Common myeloid progenitor, CD34-positive (primary cell): ENCODE measurements at regions not wholly inside any gene's neighbourhood (a gene's known extent, or its start where the extent isn't known, plus 50 kb on each side); places are given as distances from the start of the nearest gene placed in this dataset.

Experiments used
- CTCF ChIA-PET: fragments of 350-600 bp; sonication (Branson Sonifier 250); formaldehyde crosslinking; loops from one replicate; lab custom pipeline; 2021; ENCODE audit warnings: antibody characterized with exemption; lab: Charles Lee
- POLR2A ChIA-PET: fragments of 350-600 bp; sonication (Branson Sonifier 250); formaldehyde crosslinking; loops from one replicate; lab custom pipeline; 2021; ENCODE audit warnings: antibody characterized with exemption; lab: Charles Lee
- DNase-seq, 3 donors: peaks; one replicate each; pipeline versions ENCODE4 v3.0.0 to v3.0.0-alpha.2; 2013
- H3K27ac ChIP-seq, 2 experiments: 1 replicate in 1 of 2; 2 replicates in 1 of 2; pipeline ENCODE4 v1.7.0; 2013; ENCODE audit warnings: inconsistent platforms in 2 of 2, low read length in 2 of 2, mild to moderate bottlenecking in 2 of 2, low read depth in 1 of 2, moderate library complexity in 1 of 2; ENCODE audit not compliant: severe bottlenecking in 2 of 2, insufficient read depth in 1 of 2, poor library complexity in 1 of 2
- H3K27me3 ChIP-seq, 5 experiments: replicated peaks in 2 of 5; 1 replicate in 3 of 5; 2 replicates in 2 of 5; pipeline versions ENCODE4 v1.6.1 to v1.7.0; 2013; ENCODE audit warnings: low read length in 4 of 5, mild to moderate bottlenecking in 2 of 5, moderate library complexity in 2 of 5, inconsistent platforms in 1 of 5; ENCODE audit not compliant: insufficient read depth in 5 of 5, control insufficient read depth in 4 of 5
- H3K36me3 ChIP-seq, 4 experiments: 1 replicate in 2 of 4; 2 replicates in 2 of 4; pipeline versions ENCODE4 v1.6.1 to v1.7.0; 2013; ENCODE audit warnings: low read length in 3 of 4, control low read depth in 1 of 4, mild to moderate bottlenecking in 1 of 4; ENCODE audit not compliant: control insufficient read depth in 4 of 4, insufficient read depth in 4 of 4
- H3K4me1 ChIP-seq, 4 experiments: 1 replicate in 3 of 4; 2 replicates in 1 of 4; pipeline versions ENCODE4 v1.6.1 to v1.7.1; 2013; ENCODE audit warnings: low read length in 3 of 4, mild to moderate bottlenecking in 3 of 4, control low read depth in 1 of 4, inconsistent platforms in 1 of 4, moderate library complexity in 1 of 4; ENCODE audit not compliant: control insufficient read depth in 4 of 4, insufficient read depth in 4 of 4; ENCODE audit errors: control extremely low read depth in 1 of 4
- H3K4me3 ChIP-seq, 7 experiments: 1 replicate in 4 of 7; 2 replicates in 3 of 7; pipeline versions ENCODE4 v1.5.1 to v1.7.0; 2013; ENCODE audit warnings: mild to moderate bottlenecking in 7 of 7, low read length in 6 of 7, moderate library complexity in 6 of 7, inconsistent platforms in 2 of 7, low read depth in 2 of 7, control low read depth in 1 of 7; ENCODE audit not compliant: insufficient read depth in 4 of 7, control insufficient read depth in 1 of 7; ENCODE audit errors: extremely low read depth in 1 of 7
- H3K9me3 ChIP-seq, 5 experiments: 1 replicate in 4 of 5; 2 replicates in 1 of 5; pipeline versions ENCODE4 v1.6.1 to v1.7.1; 2013; ENCODE audit warnings: low read length in 4 of 5, mild to moderate bottlenecking in 2 of 5, inconsistent platforms in 1 of 5, low read depth in 1 of 5, moderate library complexity in 1 of 5; ENCODE audit not compliant: control insufficient read depth in 4 of 5, insufficient read depth in 2 of 5; ENCODE audit errors: control extremely low read depth in 1 of 5
- whole genome bisulfite sequencing: methylation state at CpG from one replicate; pipeline ENCODE4 v1.1.5; 2013; ENCODE audit not compliant: insufficient coverage; 5-methylcytosine and 5-hydroxymethylcytosine counted together

GRCh38 chr1:198925567-198925966 lies 286.7 kb downstream of the PTPRC start:
- Histone ChIP-seq H3K9me3 (no peaks in the 10 kb centered on the region), H3K27ac (no peak overlapping the region), H3K27me3 (no peaks in the 10 kb centered on the region), H3K36me3 (peaks cover 2 to 46% (median 9%) of the 10 kb centered on the region in 4 experiments), H3K4me3 (no peak overlapping the region), H3K4me1 (peaks cover 9 to 34% (median 19%) of the 10 kb centered on the region in 4 experiments)
- POLR2A ChIA-PET: no interaction called here
- CTCF ChIA-PET: interaction anchor here (1.8 kb wide), 1 partner anchor 318 kb away, joined by 6 read pairs; no protein-coding TSS in a partner anchor
- no peak for DNase-seq

GRCh38 chr1:198927129-198927528 lies 288.3 kb downstream of the PTPRC start:
- Histone ChIP-seq H3K36me3 (peaks cover 2 to 38% (median 6%) of the 10 kb centered on the region in 4 experiments), H3K4me3 (peak overlapping the region in 1 of 7 experiments; percentile 15), H3K27ac (no peak overlapping the region), H3K4me1 (peaks cover 6 to 38% (median 25%) of the 10 kb centered on the region in 4 experiments), H3K27me3 (no peaks in the 10 kb centered on the region), H3K9me3 (no peaks in the 10 kb centered on the region)
- 92% methylated on average over 2 of the region's 3 CpGs for WGBS
- POLR2A ChIA-PET: no interaction called here
- DNase-seq: no peak
- CTCF ChIA-PET: interaction anchor here (1.8 kb wide), 2 partner anchors 33 to 316 kb away, joined by 6 to 7 read pairs; no protein-coding TSS in a partner anchor

GRCh38 chr1:198929111-198929604 lies 290.3 kb downstream of the PTPRC start:
- DNase-seq: peak in 1 of 3 donors; percentile 27
- H3K27me3 ChIP-seq: no peaks in the 10 kb centered on the region
- WGBS: 43% methylated on average over 2 of the region's 4 CpGs
- H3K27ac ChIP-seq: no peak overlapping the region
- peaks cover 0 to 41% (median 5%) of the 10 kb centered on the region in 4 experiments for H3K36me3 ChIP-seq
- peaks cover 10 to 50% (median 35%) of the 10 kb centered on the region in 4 experiments for H3K4me1 ChIP-seq
- CTCF ChIA-PET: interaction anchor here (1.0 to 1.8 kb wide), 2 partner anchors 11 to 35 kb away, joined by 4 to 7 read pairs; no protein-coding TSS in a partner anchor
- peak overlapping the region in 5 of 7 experiments; percentile 5 to 66 (median 60) for H3K4me3 ChIP-seq
- POLR2A ChIA-PET: no interaction called here
- no peaks in the 10 kb centered on the region for H3K9me3 ChIP-seq

- Histone ChIP-seq H3K27ac (peak overlapping the region; percentile 26 to 39), H3K36me3 (peaks cover 0 to 37% (median 5%) of the 10 kb centered on the region in 4 experiments), H3K9me3 (no peaks in the 10 kb centered on the region), H3K4me3 (peak overlapping the region in 6 of 7 experiments; percentile 33 to 65 (median 53)), H3K27me3 (no peaks in the 10 kb centered on the region), H3K4me1 (peaks cover 10 to 56% (median 38%) of the 10 kb centered on the region in 4 experiments)
- peak; percentile 56 to 83 (median 75) for DNase-seq
- ChIA-PET POLR2A (no interaction called here), CTCF (no interaction called here)
- WGBS: 7% methylated on average over 6 of the region's 9 CpGs
Observed at GRCh38 chr1:198929961-198930599, 291.2 kb downstream of the PTPRC start.

- H3K27me3 ChIP-seq: no peaks in the 10 kb centered on the region
- POLR2A ChIA-PET: no interaction called here
- CTCF ChIA-PET: interaction anchor here (1.0 kb wide), 1 partner anchor 15 kb away, joined by 3 read pairs; no protein-coding TSS in a partner anchor
- peak overlapping the region in 6 of 7 experiments; percentile 37 to 95 (median 66) for H3K4me3 ChIP-seq
- WGBS: 74% methylated on average over 3 of the region's 6 CpGs
- no peak overlapping the region for H3K27ac ChIP-seq
- peaks cover 10 to 64% (median 41%) of the 10 kb centered on the region in 4 experiments for H3K4me1 ChIP-seq
- H3K9me3 ChIP-seq: no peaks in the 10 kb centered on the region
- H3K36me3 ChIP-seq: peaks cover 0 to 20% (median 0%) of the 10 kb centered on the region in 4 experiments
- no peak for DNase-seq
Observed at GRCh38 chr1:198932351-198932991, 293.6 kb downstream of the PTPRC start.

- POLR2A ChIA-PET: no interaction called here
- peak overlapping the region in 6 of 7 experiments; percentile 7 to 99 (median 85) for H3K4me3 ChIP-seq
- WGBS: no CpG with 5 or more reads among the region's 5 CpGs
- H3K27me3 ChIP-seq: no peaks in the 10 kb centered on the region
- peaks cover 0 to 20% (median 0%) of the 10 kb centered on the region in 4 experiments for H3K36me3 ChIP-seq
- DNase-seq: no peak
- no peaks in the 10 kb centered on the region for H3K9me3 ChIP-seq
- H3K27ac ChIP-seq: peak overlapping the region; percentile 35 to 86
- CTCF ChIA-PET: no interaction called here
- H3K4me1 ChIP-seq: peaks cover 10 to 61% (median 47%) of the 10 kb centered on the region in 4 experiments
Observed at GRCh38 chr1:198933515-198934222, 294.8 kb downstream of the PTPRC start.
